Keratinocyte (primary cell): ENCODE measurements at regions not wholly inside any gene's neighbourhood (a gene's known extent, or its start where the extent isn't known, plus 50 kb on each side); places are given as distances from the start of the nearest gene placed in this dataset.

Experiments
- CTCF ChIP-seq, 3 experiments: IDR thresholded peaks in 1 of 3; conservative IDR thresholded peaks in 1 of 3; optimal IDR thresholded peaks in 1 of 3; 2 replicates in 2 of 3; 3 replicates in 1 of 3; pipeline versions ENCODE3 to v1.5.1; 2011; ENCODE audit warnings: low read length in 3 of 3, mild to moderate bottlenecking in 3 of 3, moderate library complexity in 2 of 3, control low read depth in 1 of 3, inconsistent platforms in 1 of 3; ENCODE audit not compliant: insufficient read depth in 2 of 3; ENCODE audit errors: extremely low read depth in 1 of 3
- EZH2 ChIP-seq: IDR thresholded peaks from one replicate; pipeline ENCODE4 v1.6.1; 2012; ENCODE audit warnings: inconsistent platforms, mild to moderate bottlenecking, low read length, moderate library complexity

- no peak for TF ChIP-seq CTCF (optimal IDR thresholded peaks at IDR 0.05 in 1 of 3, IDR thresholded peaks at IDR 0.05 in 1 of 3, conservative IDR thresholded peaks at IDR 0.05 in 1 of 3; ENCODE audit: extremely low read depth in 1 of 3, insufficient read depth in 2 of 3, low read length in 3 of 3)
- TF ChIP-seq EZH2: no peak
These were observed 60.9 kb upstream of the TOP3B start for GRCh38 chr22:22043296-22044078.
